ENCODE measurements at regions not wholly inside any gene's neighbourhood (a gene's known extent, or its start where the extent isn't known, plus 50 kb on each side); places are given as distances from the start of the nearest gene placed in this dataset.

DNA sequence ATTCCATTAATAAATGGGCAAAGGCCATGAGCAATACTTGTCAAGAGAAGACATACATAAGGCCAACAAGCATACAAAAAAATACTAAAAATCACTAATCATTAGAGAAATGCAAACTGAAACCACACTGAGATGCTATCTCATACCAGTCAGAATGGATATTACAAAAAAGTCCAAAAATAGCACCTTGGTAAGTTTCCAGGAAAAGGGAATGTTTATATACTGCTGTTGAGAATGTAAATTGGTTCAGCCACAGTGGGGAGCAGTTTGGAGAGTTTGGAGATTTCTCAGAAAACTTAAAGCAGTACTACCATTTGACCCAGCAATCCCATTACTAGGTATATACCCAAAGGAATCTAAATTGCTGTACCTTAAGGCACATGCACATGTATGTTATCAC lies 467.7 kb downstream of the CDH11 start:
- intact Hi-C loops (cut with DNase I; ENCODE audit: low total_unique reads), result no loop called here
- no peaks in the 10 kb centered on the region for H3K9me3 ChIP-seq
- no peak for TF ChIP-seq POLR2A (IDR thresholded peaks at IDR 0.05)
- TF ChIP-seq, protein P1, sequence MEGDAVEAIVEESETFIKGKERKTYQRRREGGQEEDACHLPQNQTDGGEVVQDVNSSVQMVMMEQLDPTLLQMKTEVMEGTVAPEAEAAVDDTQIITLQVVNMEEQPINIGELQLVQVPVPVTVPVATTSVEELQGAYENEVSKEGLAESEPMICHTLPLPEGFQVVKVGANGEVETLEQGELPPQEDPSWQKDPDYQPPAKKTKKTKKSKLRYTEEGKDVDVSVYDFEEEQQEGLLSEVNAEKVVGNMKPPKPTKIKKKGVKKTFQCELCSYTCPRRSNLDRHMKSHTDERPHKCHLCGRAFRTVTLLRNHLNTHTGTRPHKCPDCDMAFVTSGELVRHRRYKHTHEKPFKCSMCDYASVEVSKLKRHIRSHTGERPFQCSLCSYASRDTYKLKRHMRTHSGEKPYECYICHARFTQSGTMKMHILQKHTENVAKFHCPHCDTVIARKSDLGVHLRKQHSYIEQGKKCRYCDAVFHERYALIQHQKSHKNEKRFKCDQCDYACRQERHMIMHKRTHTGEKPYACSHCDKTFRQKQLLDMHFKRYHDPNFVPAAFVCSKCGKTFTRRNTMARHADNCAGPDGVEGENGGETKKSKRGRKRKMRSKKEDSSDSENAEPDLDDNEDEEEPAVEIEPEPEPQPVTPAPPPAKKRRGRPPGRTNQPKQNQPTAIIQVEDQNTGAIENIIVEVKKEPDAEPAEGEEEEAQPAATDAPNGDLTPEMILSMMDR (IDR thresholded peaks at IDR 0.05), result no peak

DNA sequence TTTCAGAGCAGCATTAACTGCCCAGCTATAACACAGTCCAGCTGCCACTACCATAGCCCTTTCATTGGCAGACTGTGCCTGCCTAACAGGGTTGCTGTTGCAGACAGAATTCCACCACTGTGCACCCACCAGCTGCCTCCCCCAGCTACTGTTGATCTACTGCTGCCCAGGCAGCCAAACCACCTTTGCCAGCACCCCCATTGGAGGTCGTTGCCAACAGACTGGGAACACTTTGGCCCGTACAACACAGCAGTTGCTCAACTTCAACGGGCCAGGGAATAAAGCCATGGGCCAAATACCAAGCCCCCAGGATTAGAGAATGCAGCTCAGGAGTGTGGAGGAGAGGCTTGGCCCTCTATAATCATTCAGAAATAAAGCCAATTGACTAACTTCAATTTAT lies 473.6 kb downstream of the CDH11 start:
- no peak overlapping the region for H3K27ac ChIP-seq
- TF ChIP-seq, protein P1 (IDR thresholded peaks at IDR 0.05), result no peak
- no peak for TF ChIP-seq POLR2A (IDR thresholded peaks at IDR 0.05)
- intact Hi-C loops (cut with DNase I; ENCODE audit: low total_unique reads), result no loop called here
- H3K4me3 ChIP-seq, result no peak overlapping the region
- H3K36me3 ChIP-seq (ENCODE audit: low read depth, missing control alignments), result no peaks in the 10 kb centered on the region
- no peaks in the 10 kb centered on the region for H3K4me1 ChIP-seq
- no peaks in the 10 kb centered on the region for H3K9me3 ChIP-seq
- 80 to 93% methylated on average over 1 to 3 of the region's 3 CpGs for whole genome bisulfite sequencing, 2 donors
- no peak for DNase-seq
- no peaks in the 10 kb centered on the region for H3K27me3 ChIP-seq

More for the DNA sequence above, 467.7 kb downstream of the CDH11 start:
- H3K4me1 ChIP-seq, result no peaks in the 10 kb centered on the region
- H3K27me3 ChIP-seq, result no peaks in the 10 kb centered on the region
- H3K4me3 ChIP-seq, result no peak overlapping the region
- H3K36me3 ChIP-seq (ENCODE audit: low read depth, missing control alignments), result no peaks in the 10 kb centered on the region
- H3K27ac ChIP-seq, result no peak overlapping the region
- no peak for DNase-seq

DNA sequence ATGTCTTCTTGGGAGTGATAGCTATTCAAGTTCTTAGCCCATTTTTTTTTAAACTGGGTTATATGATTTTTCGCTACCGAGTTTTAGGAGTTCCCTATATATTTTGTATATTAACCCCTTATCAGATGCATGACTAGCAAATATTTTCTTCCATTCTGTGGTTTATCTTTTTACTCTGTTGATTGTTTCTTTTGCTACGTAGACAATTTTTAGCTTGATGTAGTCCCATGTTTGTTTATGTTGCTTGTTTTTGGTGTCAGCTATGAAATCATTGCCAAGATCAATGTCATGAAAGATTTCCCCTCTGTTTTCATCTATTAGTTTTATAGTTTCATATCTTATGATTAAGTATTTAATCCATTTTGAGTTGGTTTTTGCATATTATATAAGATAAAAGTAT lies 480.5 kb downstream of the CDH11 start:
- intact Hi-C loops (cut with DNase I; ENCODE audit: low total_unique reads), result no loop called here
- no peak for DNase-seq
- TF ChIP-seq, protein P1 (IDR thresholded peaks at IDR 0.05), result no peak
- TF ChIP-seq POLR2A (IDR thresholded peaks at IDR 0.05), result no peak
- Histone ChIP-seq H3K27ac (no peak overlapping the region), H3K27me3 (no peaks in the 10 kb centered on the region), H3K4me1 (no peaks in the 10 kb centered on the region), H3K36me3 (ENCODE audit: low read depth, missing control alignments) (no peaks in the 10 kb centered on the region), H3K9me3 (no peaks in the 10 kb centered on the region), H3K4me3 (no peak overlapping the region)
- 93 to 96% methylated on average over 3 of the region's 3 CpGs for WGBS, 2 donors

DNA sequence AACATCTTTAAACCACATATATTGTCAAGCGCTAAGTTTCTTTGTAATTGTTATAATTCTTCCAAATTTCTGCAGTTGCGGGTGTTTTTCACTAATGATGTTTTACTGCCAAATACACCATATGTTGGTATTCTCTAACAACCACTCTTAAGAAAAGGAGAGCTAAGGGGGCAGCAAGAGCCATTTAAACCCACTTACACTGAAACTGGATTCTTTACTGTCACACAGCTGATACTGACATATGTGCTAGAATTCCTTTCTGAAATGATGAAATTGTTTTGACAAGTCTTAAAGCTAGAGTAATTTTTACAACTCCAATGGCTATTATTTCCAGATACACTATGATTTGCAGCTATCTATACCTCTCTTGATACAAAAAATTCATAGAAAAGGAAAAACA lies 483.1 kb downstream of the CDH11 start:
- no peaks in the 10 kb centered on the region for H3K36me3 ChIP-seq (ENCODE audit: low read depth, missing control alignments)
- no peaks in the 10 kb centered on the region for H3K9me3 ChIP-seq
- WGBS, 2 donors, result 81 to 90% methylated on average over 2 of the region's 2 CpGs
- DNase-seq, result no peak
- no peaks in the 10 kb centered on the region for H3K27me3 ChIP-seq
- TF ChIP-seq POLR2A (IDR thresholded peaks at IDR 0.05), result no peak
- TF ChIP-seq, protein P1 (IDR thresholded peaks at IDR 0.05), result no peak
- H3K4me3 ChIP-seq, result no peak overlapping the region
- no peak overlapping the region for H3K27ac ChIP-seq
- no peaks in the 10 kb centered on the region for H3K4me1 ChIP-seq
- intact Hi-C loops (cut with DNase I; ENCODE audit: low total_unique reads), result no loop called here

DNA sequence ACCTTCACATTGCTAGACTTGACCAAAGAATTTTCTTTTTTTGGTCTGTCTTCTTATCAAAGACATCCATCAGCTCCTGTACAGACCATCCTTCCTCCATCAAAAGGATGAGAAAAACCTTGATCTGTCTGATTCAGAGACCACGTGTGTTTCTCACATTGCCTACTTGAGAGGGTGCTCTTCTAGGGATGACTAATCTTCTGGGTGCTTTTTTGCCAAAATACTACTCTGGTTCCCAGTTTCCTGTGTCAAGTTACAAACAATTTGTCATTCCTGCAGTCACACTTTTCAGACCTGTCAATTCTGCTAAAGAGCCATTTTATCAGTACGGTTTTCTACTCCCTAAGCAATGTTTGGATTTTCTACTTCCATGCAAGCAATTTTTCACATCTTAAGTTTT lies 492.2 kb downstream of the CDH11 start:
- Histone ChIP-seq H3K27me3 (no peaks in the 10 kb centered on the region), H3K4me3 (no peak overlapping the region), H3K4me1 (no peaks in the 10 kb centered on the region), H3K36me3 (ENCODE audit: low read depth, missing control alignments) (no peaks in the 10 kb centered on the region), H3K27ac (no peak overlapping the region), H3K9me3 (no peaks in the 10 kb centered on the region)
- intact Hi-C loops (cut with DNase I; ENCODE audit: low total_unique reads), result no loop called here
- 92 to 95% methylated on average over 2 of the region's 2 CpGs for WGBS, 2 donors
- no peak for TF ChIP-seq POLR2A (IDR thresholded peaks at IDR 0.05)
- TF ChIP-seq, protein P1 (IDR thresholded peaks at IDR 0.05), result no peak
- no peak for DNase-seq

Data from testis (tissue), 2 donors.